ENCODE measurements at regions not wholly inside any gene's neighbourhood (a gene's known extent, or its start where the extent isn't known, plus 50 kb on each side); places are given as distances from the start of the nearest gene placed in this dataset.

DNA sequence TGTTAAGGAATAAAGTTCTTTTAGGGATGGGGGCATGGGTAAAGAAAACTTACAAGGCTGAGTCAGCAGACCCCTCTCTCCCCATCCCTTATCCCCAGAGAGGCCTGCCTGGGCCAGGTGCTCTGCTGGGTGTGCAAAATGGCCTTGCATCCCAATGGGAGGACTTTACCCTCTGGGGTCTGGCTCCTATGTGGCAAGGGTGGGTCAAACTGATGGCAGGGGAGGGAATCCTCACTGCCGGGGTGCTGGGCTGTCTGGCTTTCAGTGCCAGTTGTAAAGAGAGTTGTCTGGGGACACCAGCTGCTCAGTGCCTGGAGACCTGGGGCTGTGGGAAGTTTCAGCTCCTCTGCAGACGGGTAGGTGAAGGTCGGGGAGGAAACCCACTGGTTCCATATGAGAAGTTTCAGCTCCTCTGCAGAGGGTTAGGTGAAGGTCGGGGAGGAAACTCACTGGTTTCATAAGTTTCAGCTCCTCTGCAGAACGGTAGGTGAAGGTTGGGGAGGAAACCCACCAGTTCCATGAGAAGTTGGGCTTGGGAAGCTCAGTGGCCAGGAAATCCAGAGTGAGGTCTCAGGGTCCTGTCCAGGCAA lies 127.2 kb upstream of the PODXL start:
- Histone ChIP-seq H3K4me1 (ENCODE audit: control insufficient read depth, extremely low read depth, insufficient read depth, low read length) (no peaks in the 10 kb centered on the region), H3K9ac (replicated peaks; ENCODE audit: extremely low read depth, insufficient read depth, low read length) (no peak overlapping the region), H3K9me3 (replicated peaks; ENCODE audit: control insufficient read depth, insufficient read depth, low read length) (no peaks in the 10 kb centered on the region), H3K27ac (ENCODE audit: insufficient read depth, low read depth, low read length) (no peak overlapping the region), H3K27me3 (ENCODE audit: control insufficient read depth in 2 of 2, insufficient read depth in 2 of 2, low read length in 2 of 2) (peaks cover 2 to 8% of the 10 kb centered on the region in 2 experiments), H3K4me2 (ENCODE audit: insufficient read depth, low read length) (no peak overlapping the region), H3K36me3 (ENCODE audit: control insufficient read depth in 2 of 2, extremely low read depth in 1 of 2, insufficient read depth in 2 of 2, low read length in 2 of 2) (no peaks in the 10 kb centered on the region), H3K9me1 (replicated peaks; ENCODE audit: control insufficient read depth, extremely low read depth, insufficient read depth, low read length) (no peaks in the 10 kb centered on the region), H4K20me1 (replicated peaks; ENCODE audit: control insufficient read depth, extremely low read depth, insufficient read depth, low read length) (no peaks in the 10 kb centered on the region), H2AFZ (ENCODE audit: low read depth, low read length) (no peak overlapping the region), H3K79me2 (ENCODE audit: control insufficient read depth, insufficient read depth, low read length) (no peaks in the 10 kb centered on the region), H3K4me3 (replicated peaks in 1 of 3; ENCODE audit: insufficient read depth in 1 of 3, low read depth in 1 of 3, low read length in 3 of 3) (no peak overlapping the region)
- BruUV-seq (replicated peaks): no TSS peak
- no peak for TF ChIP-seq JUN (IDR thresholded peaks at IDR 0.05; ENCODE audit: borderline replicate concordance, insufficient read depth, insufficient read length, low read depth)
- TF ChIP-seq MYC (IDR thresholded peaks at IDR 0.05; ENCODE audit: low read depth, low read length): no peak
- TF ChIP-seq POLR2AphosphoS5 (IDR thresholded peaks at IDR 0.05; ENCODE audit: insufficient read depth, low read depth, low read length): no peak
- no peak for TF ChIP-seq POLR2A (IDR thresholded peaks at IDR 0.05; ENCODE audit: low read depth, low read length)
- TF ChIP-seq EZH2 (IDR thresholded peaks at IDR 0.05; ENCODE audit: borderline replicate concordance, low read depth, low read length, severe bottlenecking): no peak
- TF ChIP-seq FOS (IDR thresholded peaks at IDR 0.05; ENCODE audit: borderline replicate concordance, insufficient read depth, low read length): no peak
- no peak for TF ChIP-seq GATA2 (IDR thresholded peaks at IDR 0.05; ENCODE audit: insufficient read depth, insufficient read length, low read depth, low read length)
- TF ChIP-seq, protein P1, sequence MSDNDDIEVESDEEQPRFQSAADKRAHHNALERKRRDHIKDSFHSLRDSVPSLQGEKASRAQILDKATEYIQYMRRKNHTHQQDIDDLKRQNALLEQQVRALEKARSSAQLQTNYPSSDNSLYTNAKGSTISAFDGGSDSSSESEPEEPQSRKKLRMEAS (IDR thresholded peaks at IDR 0.05; ENCODE audit: insufficient read depth, insufficient read length): no peak
- TF ChIP-seq, protein P2, sequence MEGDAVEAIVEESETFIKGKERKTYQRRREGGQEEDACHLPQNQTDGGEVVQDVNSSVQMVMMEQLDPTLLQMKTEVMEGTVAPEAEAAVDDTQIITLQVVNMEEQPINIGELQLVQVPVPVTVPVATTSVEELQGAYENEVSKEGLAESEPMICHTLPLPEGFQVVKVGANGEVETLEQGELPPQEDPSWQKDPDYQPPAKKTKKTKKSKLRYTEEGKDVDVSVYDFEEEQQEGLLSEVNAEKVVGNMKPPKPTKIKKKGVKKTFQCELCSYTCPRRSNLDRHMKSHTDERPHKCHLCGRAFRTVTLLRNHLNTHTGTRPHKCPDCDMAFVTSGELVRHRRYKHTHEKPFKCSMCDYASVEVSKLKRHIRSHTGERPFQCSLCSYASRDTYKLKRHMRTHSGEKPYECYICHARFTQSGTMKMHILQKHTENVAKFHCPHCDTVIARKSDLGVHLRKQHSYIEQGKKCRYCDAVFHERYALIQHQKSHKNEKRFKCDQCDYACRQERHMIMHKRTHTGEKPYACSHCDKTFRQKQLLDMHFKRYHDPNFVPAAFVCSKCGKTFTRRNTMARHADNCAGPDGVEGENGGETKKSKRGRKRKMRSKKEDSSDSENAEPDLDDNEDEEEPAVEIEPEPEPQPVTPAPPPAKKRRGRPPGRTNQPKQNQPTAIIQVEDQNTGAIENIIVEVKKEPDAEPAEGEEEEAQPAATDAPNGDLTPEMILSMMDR (IDR thresholded peaks at IDR 0.05; ENCODE audit: extremely low read depth in 1 of 2, insufficient read depth in 1 of 2, low read depth in 1 of 2, low read length in 2 of 2): no peak
- dilution Hi-C loops (cut with MboI; ENCODE audit: extremely low pct_ligation_motif_present, low sequenced_read_pairs): no loop called here
- intact Hi-C loops (cut with micrococcal nuclease): no loop called here
- FAIRE-seq (no peak), DNase-seq (ENCODE audit: low read depth, low spot score) (no peak)
- ChIA-PET POLR2A (no interaction called here), CTCF (no interaction called here)
